IPS-18a (cell line): ENCODE measurements at regions not wholly inside any gene's neighbourhood (a gene's known extent, or its start where the extent isn't known, plus 50 kb on each side); places are given as distances from the start of the nearest gene placed in this dataset.

Experiments used
- H3K27ac ChIP-seq: one replicate; pipeline ENCODE4 v1.5.1; 2013; ENCODE audit warnings: low read length
- H3K27me3 ChIP-seq: one replicate; pipeline ENCODE4 v1.6.1; 2013; ENCODE audit warnings: mild to moderate bottlenecking, low read length; ENCODE audit not compliant: control insufficient read depth, insufficient read depth
- H3K36me3 ChIP-seq: one replicate; pipeline ENCODE4 v1.6.1; 2013; ENCODE audit warnings: low read depth, low read length; ENCODE audit not compliant: control insufficient read depth
- H3K4me1 ChIP-seq: one replicate; pipeline ENCODE4 v1.6.1; 2013; ENCODE audit warnings: low read depth, low read length; ENCODE audit not compliant: control insufficient read depth
- H3K4me3 ChIP-seq: one replicate; pipeline ENCODE4 v1.5.1; 2013; ENCODE audit warnings: low read length
- H3K9ac ChIP-seq: one replicate; pipeline ENCODE4 v1.6.1; 2013; ENCODE audit warnings: mild to moderate bottlenecking, low read length, moderate library complexity
- H3K9me3 ChIP-seq: one replicate; pipeline ENCODE4 v1.6.1; 2013; ENCODE audit warnings: low read depth, low read length; ENCODE audit not compliant: control insufficient read depth

DNA sequence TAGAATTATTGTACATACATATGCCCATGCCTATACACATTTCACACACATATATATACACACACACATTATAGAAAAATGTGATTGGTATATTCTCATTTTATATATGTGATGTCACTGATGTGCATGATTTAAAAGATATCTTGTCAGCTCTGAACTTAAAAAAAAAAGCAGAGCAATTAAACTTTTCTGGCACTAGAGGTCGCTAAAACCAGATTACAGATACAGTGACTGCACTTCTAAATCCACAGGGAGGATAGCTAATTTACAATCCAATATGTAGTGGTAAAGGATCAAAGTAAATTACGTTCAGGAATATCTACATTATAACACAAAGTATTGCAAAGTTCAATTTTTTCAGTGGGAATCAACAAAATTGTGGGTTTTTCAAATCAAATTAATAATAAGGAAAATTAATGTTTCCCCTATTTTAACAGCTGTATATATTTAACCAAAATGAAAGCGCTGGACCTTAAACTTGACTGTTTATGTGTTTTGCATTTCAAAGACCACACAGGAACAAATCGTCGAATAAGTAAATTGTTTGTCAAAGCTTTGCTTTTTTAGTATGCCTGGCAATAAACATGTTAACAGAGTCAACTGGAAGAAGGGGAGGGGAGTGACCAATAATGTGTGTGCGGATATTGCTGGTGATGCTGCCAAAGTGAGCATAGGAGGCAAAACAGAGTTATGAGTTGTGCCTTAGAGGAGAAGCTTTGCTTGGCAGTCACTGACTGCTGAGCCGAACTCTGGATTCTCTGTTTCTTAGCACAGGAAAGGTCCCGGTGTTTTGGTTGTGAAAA lies 1201.4 kb upstream of the C9orf72 start:
- Histone ChIP-seq H3K4me1 (peaks cover 6% of the 10 kb centered on the region), H3K9me3 (no peaks in the 10 kb centered on the region), H3K4me3 (no peak overlapping the region), H3K36me3 (no peaks in the 10 kb centered on the region), H3K27me3 (no peaks in the 10 kb centered on the region), H3K9ac (no peak overlapping the region), H3K27ac (no peak overlapping the region)

DNA sequence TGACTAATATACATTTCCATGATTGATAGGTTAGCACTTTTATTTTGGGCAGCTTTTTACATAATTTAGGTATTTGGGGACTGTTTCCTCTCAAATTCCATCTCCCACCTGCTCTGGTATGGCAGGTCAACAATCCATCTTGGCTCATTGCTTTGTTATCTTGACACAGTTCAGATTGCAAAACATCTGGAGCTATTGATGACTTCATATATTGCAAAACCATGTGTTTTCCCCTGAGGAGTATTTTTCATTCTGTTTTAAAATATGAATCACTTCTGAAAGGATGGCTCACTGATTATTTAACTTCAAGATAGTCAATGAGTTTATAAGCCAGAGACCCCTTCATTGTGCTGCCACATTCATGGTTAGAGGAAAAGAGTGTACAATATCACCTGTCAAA lies 1206.0 kb upstream of the C9orf72 start:
- H3K36me3 ChIP-seq = no peaks in the 10 kb centered on the region
- no peaks in the 10 kb centered on the region for H3K9me3 ChIP-seq
- H3K4me3 ChIP-seq = no peak overlapping the region
- peaks cover 14% of the 10 kb centered on the region for H3K4me1 ChIP-seq
- H3K27me3 ChIP-seq = no peaks in the 10 kb centered on the region
- H3K27ac ChIP-seq = no peak overlapping the region
- H3K9ac ChIP-seq = no peak overlapping the region

DNA sequence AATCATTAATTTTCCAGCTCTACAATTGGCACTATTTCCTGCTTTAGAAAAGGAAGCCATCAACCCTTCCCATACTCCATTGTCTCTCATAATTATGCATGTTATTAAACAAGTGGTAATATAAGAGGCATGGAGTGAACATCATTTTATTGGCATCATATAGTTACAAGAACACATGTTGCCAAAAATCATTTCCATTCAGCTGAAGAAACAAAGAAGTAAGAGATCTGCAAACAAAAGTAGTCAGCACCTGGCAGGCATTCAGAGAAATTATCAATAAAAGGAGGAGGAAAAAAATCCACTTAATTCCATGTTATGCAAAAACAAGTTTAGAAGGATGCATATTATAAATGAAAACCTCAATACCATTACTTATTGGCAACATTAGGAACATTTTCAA lies 1208.2 kb upstream of the C9orf72 start:
- no peaks in the 10 kb centered on the region for H3K36me3 ChIP-seq

DNA sequence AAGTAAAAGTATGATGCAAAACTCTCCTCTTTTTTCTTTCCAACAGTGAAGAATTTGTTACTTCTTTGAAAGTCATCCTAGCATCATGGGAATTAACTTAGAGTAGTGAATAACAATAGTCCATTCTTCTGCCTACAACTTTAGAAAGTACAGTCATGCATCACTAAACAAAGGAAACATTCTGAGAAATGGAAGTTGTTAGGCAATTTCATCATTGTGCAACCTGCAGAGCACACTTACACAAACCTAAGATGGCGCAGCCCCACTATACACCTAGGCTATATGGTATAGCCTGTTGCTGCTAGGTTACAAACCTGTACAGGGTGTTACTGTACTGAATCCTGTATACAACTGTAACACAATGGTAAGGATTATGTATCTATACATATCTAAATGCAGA lies 1209.3 kb upstream of the C9orf72 start:
- no peak overlapping the region for H3K27ac ChIP-seq
- no peaks in the 10 kb centered on the region for H3K36me3 ChIP-seq

More for the DNA sequence above, 1208.2 kb upstream of the C9orf72 start:
- H3K9me3 ChIP-seq = no peaks in the 10 kb centered on the region
- H3K4me3 ChIP-seq = no peak overlapping the region
- no peak overlapping the region for H3K9ac ChIP-seq
- peaks cover 7% of the 10 kb centered on the region for H3K4me1 ChIP-seq
- no peak overlapping the region for H3K27ac ChIP-seq
- no peaks in the 10 kb centered on the region for H3K27me3 ChIP-seq

DNA sequence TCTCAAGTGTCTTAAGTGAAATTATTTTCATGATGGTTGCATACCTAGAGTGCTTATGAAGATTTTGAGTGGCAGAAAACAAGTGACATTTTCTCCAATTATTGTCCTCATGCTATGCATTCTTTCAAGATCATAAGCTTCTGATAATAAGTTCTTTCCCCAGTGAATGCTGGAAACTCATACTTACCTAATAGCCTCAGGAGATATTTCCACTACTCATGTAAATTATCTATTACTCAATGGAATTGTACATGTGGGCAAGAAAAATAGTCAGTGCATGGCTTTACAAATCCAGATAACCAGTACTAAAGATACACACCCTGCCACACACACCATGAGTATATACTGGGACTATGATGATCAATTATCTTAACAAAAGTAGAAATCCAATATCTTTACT lies 1219.4 kb upstream of the C9orf72 start:
- Histone ChIP-seq H3K9me3 (no peaks in the 10 kb centered on the region), H3K4me1 (no peaks in the 10 kb centered on the region), H3K27me3 (no peaks in the 10 kb centered on the region)

More for the DNA sequence above, 1209.3 kb upstream of the C9orf72 start:
- Histone ChIP-seq H3K27me3 (no peaks in the 10 kb centered on the region), H3K9me3 (no peaks in the 10 kb centered on the region), H3K4me1 (peaks cover 7% of the 10 kb centered on the region), H3K4me3 (no peak overlapping the region), H3K9ac (no peak overlapping the region)

DNA sequence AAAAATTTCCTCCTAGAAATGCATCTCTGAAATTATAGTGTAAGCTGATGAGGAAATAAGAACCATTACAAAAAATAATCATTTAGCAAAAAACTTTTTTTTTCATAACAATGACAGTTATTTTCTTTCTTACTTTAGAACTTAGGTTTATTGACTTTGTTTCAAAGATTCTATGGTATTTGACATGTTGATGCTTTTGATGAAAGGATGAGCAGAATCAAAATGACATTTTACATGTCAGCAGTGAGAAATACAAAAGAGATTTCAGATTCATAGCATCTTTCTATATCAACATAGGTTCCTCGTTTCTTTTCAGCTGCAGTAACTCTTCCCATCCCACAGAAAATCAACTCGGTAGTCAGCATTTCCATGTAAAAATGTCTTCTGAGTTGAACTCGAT lies 1226.6 kb upstream of the C9orf72 start:
- Histone ChIP-seq H3K4me3 (no peak overlapping the region), H3K36me3 (no peaks in the 10 kb centered on the region), H3K27ac (no peak overlapping the region), H3K9ac (no peak overlapping the region), H3K9me3 (no peaks in the 10 kb centered on the region), H3K4me1 (peaks cover 13% of the 10 kb centered on the region), H3K27me3 (no peaks in the 10 kb centered on the region)

More for the DNA sequence above, 1219.4 kb upstream of the C9orf72 start:
- H3K9ac ChIP-seq = no peak overlapping the region
- no peak overlapping the region for H3K4me3 ChIP-seq
- no peak overlapping the region for H3K27ac ChIP-seq
- H3K36me3 ChIP-seq = no peaks in the 10 kb centered on the region

DNA sequence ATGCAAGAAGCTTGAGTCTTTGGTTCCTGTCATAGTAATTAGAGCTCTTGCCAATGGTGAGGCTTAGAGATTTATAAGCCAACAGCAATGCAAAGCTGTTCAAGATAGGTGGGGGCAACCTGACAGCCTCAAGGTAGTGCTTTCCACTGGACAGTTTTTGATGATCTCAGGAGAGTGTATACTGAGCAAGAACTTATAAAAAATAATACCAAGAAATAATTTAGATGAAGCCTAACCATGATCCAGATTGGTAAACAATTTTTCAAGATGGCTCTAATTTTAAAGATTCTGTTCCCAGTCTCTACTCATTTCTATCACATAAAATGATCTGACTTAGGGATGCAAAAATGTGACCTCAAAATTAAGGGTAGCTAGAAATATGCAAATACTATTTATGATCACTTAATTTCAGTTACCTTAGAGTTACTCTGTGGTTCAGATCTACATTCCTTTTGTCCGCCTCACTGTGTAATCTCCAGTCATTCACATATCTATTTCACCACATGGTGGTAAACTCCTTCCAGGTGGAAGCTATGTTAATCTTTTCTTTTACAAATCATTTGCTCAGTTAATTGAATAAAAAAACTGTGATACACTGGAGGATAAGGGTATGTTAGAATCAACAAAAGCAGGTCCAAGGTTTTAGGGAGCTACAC lies 1228.0 kb upstream of the C9orf72 start:
- peaks cover 13% of the 10 kb centered on the region for H3K4me1 ChIP-seq
- H3K9me3 ChIP-seq = no peaks in the 10 kb centered on the region
- no peaks in the 10 kb centered on the region for H3K36me3 ChIP-seq
- H3K27me3 ChIP-seq = no peaks in the 10 kb centered on the region
- no peak overlapping the region for H3K27ac ChIP-seq
- no peak overlapping the region for H3K4me3 ChIP-seq
- H3K9ac ChIP-seq = no peak overlapping the region

DNA sequence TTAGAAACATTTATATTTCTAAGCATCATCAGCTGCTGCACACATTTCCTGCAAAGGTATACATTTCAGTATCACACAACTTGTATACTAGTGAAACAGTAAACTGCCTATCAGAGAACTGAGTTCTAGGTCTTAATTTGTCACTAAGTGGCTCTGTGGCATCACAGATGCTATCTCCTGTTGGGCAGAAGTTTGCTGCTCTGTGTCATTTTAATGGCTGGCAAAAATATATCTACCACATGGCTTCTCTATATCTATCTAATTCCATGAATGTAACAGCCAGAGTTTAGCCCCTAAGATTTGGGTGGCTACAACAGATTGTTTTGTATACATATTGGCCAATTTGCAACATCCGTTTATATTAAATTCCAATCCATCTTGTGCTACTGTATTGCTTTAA lies 1231.9 kb upstream of the C9orf72 start:
- Histone ChIP-seq H3K4me1 (peaks cover 13% of the 10 kb centered on the region), H3K4me3 (no peak overlapping the region), H3K27ac (no peak overlapping the region), H3K9ac (no peak overlapping the region), H3K9me3 (no peaks in the 10 kb centered on the region), H3K36me3 (no peaks in the 10 kb centered on the region), H3K27me3 (no peaks in the 10 kb centered on the region)

DNA sequence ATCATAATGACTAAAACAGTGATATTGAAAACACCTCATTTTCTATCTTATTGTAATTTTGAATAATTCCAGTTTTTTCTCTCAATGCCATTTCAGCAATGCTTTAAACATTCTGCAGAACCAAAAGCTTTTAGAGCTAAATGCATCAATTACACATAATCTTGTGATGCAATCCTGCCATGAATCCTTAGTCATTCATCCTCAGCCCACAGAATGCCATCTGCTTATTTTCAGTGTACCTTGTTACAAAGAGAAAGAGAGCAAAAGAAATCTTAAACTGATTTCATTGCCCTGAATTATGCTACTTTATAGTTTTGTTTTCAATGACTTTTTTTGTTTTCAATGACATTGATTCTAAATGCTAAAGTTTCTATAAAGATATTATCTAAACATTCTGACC lies 1234.8 kb upstream of the C9orf72 start:
- H3K36me3 ChIP-seq = no peaks in the 10 kb centered on the region
- H3K27ac ChIP-seq = no peak overlapping the region
- peaks cover 10% of the 10 kb centered on the region for H3K4me1 ChIP-seq
- H3K27me3 ChIP-seq = no peaks in the 10 kb centered on the region
- H3K4me3 ChIP-seq = no peak overlapping the region
- H3K9me3 ChIP-seq = no peaks in the 10 kb centered on the region
- no peak overlapping the region for H3K9ac ChIP-seq

DNA sequence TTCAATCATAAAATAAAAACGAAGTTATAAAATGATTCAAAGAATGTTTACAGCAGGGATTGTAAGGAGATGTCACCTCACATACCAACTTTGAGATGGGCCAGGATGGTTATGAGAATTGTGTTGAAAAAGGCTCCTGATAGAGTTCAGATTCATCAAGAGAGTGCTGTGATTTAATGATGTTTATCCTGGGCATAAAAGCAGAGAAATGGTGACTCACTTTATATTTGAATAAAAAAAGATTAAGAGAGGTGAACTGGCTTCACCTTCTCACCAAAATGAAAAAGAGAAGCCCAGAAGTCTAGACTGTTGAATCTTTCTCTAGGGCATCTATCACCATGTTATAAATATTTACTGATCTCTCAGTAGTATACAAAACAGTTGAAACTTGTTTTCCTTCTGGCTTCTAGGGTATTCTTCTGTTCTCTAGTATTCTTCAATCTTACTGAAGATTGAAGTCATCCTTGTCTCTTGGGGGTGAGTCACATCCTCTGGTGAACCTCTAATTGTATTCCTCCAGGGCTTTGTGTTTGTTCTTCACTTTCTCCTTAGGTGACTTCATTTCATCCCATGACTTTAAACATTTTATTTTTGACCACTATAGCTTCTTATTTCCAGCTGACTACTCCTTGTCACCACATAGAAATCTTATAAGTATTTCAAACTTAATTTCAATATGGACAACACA lies 1237.3 kb upstream of the C9orf72 start:
- Histone ChIP-seq H3K4me1 (no peaks in the 10 kb centered on the region), H3K27me3 (no peaks in the 10 kb centered on the region), H3K9me3 (no peaks in the 10 kb centered on the region)

DNA sequence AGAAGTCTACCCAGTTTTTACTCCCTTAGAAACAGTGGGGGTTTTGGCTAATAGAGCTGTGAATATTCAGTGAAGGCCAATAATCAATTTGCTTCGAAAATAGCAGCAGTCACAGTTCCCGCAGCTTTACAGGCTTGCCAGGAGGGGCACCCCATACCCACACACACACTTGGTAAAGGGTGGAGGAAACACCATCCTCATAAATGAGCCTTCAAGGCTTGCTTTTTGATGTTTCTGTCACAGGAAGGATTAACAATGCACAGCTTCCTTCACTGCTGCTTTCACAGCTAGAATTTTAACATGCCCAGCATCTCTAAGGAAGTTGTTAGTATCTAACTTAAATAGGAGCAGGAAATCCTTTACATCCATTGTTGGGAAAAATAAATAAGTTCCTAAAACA lies 1247.5 kb upstream of the C9orf72 start:
- Histone ChIP-seq H3K27me3 (no peaks in the 10 kb centered on the region), H3K9ac (no peak overlapping the region), H3K4me3 (no peak overlapping the region), H3K4me1 (peaks cover 33% of the 10 kb centered on the region), H3K36me3 (no peaks in the 10 kb centered on the region), H3K9me3 (no peaks in the 10 kb centered on the region), H3K27ac (no peak overlapping the region)

More for the DNA sequence above, 1237.3 kb upstream of the C9orf72 start:
- Histone ChIP-seq H3K36me3 (no peaks in the 10 kb centered on the region), H3K4me3 (no peak overlapping the region), H3K9ac (no peak overlapping the region), H3K27ac (no peak overlapping the region)
